SKM-1 treated with dmso at 0.1 percent for 144 hours (cell line): ENCODE measurements at regions not wholly inside any gene's neighbourhood (a gene's known extent, or its start where the extent isn't known, plus 50 kb on each side); places are given as distances from the start of the nearest gene placed in this dataset.
"Not testable (repeated sequence)": the region's sequence is repeated elsewhere in the genome, so short reads cannot be mapped to it uniquely, and the experiment has no call there.

Experiments
- DNase-seq: peaks from one replicate; lab custom pipeline; 2025; ENCODE audit not compliant: unreplicated experiment; lab: John Stamatoyannopoulos, UW

GRCh38 chr5:52255308-52255707 is 532.4 kb upstream of the ITGA1 start:
- DNase-seq, result no peak

DNA sequence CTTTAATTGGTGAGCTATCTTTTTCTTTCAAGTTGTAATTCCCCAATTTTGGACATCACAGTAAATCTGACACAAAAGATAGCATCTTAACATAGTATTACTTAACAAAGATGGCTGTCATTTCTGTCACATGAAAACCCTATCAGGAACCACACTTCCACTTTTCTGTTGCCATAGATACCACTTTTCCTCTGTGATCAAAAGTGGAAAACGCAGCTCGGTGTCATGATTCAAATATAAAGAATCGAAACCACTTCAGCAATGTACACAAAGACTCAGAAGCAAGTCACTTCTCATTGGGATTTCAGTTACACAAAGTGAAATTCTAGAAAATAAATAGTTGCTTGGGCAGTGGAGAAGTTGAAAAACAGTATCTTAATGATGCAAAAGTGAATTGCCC is 524.9 kb upstream of the ITGA1 start:
- DNase-seq, result no peak

DNA sequence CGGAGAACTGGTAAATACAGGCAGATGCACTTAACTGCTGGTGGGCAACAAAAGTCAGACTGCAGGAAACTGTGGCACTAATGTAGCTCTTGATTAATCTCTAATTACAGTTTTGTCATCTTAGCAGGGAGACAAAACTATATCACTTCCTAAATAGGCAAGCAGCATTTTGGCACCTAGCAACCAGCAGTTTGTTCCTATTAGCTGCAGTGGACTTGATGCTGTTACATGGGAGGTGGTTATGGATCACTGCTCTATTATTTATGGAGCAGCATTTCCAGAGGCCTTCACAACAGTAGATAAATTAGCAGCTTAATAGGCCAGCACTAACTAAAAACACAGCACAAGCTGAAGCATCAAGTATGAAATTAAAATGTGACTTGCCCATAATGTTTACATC is 518.3 kb upstream of the ITGA1 start:
- DNase-seq, result no peak

DNA sequence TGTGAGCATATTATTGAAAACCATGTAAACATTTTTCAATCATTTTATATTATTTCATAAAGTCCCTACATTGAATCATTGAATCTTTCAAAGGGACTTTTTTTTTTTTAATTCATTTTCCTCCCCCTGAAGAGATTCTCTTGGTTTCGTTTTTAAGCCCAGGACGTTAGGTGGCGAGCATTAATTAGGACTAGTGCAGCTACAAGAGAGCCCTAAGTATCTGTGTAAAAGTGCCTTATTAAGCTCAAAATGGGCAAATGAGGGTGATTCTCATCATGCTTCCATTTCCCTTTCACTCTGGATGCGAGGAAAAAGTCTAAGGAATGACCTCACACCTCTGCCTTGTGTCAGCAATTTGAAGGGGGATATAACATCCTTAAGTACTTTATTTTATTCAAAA is 517.9 kb upstream of the ITGA1 start:
- DNase-seq, result no peak

DNA sequence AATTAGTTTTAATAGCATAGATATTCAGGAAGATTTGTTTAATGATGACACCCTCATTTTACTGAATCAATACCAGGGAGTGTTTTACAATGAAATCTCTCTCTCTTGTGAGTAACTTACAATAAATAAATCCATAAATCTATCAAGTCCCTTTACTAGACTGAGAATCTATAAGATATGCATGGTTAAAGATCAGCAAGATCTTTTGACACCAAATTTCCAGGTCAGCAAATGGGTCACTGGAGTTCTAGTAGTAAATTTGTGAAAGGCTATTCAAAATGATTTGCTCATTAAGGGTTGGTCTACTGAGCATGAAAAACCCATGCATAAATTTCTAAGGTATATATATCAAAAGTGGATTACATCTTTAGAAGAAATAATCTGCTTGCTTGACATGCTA is 512.1 kb upstream of the ITGA1 start:
- no peak for DNase-seq

GRCh38 chr5:52277101-52277500 is 510.6 kb upstream of the ITGA1 start:
- no peak for DNase-seq

DNA sequence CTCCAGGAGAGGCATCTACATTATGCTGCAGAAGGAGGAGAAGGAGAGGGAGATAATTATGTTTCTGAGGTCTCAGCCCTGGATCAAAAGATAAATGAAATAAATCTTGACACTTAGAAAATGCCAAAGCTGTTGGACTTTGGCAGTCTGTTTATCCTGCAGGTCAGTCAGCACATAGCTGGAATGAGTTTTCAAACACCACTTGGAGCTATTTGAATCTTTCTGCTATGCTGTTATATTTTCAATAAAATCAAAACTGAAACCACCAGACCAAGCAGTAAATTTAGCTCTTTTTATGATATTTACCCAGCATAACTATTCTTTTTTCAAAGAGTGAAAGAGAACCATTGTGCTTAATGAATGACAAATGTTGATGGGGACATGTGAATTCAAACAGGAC is 505.1 kb upstream of the ITGA1 start:
- no peak for DNase-seq

DNA sequence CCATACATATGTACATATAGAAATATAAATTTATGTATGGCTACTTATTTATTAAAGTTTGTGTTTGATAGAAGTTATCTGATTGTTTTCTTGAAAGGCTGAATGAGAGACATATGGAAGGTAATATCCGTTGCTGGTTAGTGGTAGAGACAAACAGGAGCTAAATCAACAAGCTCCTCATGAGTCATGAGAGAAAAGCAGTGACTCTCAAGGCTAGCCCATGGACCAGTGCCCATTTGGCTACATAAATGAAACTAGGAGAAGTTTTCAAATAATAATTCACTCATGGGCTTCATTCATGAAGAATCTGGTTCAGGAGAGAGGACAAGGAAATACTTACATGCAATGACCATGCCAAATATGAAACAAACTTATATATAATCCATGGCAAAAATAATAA is 504.5 kb upstream of the ITGA1 start:
- no peak for DNase-seq

DNA sequence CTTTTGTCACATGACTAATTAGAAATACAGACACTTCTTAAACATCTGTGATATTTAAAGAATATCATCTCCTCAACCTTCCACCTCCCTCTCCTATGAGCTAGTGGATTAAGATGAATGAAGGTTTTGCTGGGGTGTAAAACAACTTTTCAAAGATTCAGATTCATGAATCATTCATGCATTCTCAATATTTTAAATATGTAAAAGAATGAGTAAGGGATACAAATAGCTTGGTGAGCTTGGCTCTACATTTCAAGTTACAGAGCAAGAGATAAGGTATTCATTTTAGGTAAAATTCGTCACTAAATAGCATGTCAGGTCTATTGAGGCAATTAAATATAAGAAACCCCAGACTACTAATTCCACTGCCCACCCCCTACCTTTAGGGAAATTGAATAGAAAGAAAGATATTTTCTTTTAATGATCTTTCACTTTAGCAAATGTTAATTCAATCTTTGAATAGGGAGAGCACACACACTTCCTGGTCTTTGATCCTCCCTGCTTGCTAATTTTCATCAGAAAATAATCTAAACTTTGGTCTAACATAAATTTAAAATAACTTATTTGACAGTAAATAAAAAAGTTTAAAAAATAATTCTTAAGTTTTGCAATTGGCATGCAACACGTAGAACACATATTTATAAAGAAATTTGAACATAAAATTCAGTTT is 486.9 kb upstream of the ITGA1 start:
- no peak for DNase-seq

GRCh38 chr5:52304816-52305215 is 482.9 kb upstream of the ITGA1 start:
- not testable (repeated sequence) for DNase-seq

- DNase-seq, result no peak
Observed at GRCh38 chr5:52328220-52328806, 459.4 kb upstream of the ITGA1 start.

GRCh38 chr5:52331725-52332124 is 456.0 kb upstream of the ITGA1 start:
- DNase-seq, result no peak

- DNase-seq, result no peak
Observed at GRCh38 chr5:52334367-52334766, 453.3 kb upstream of the ITGA1 start.

GRCh38 chr5:52339285-52339684 is 448.4 kb upstream of the ITGA1 start:
- DNase-seq, result no peak

GRCh38 chr5:52342361-52342760 is 445.4 kb upstream of the ITGA1 start:
- DNase-seq, result no peak

GRCh38 chr5:52356311-52356918 is 431.3 kb upstream of the ITGA1 start:
- DNase-seq, result no peak

DNA sequence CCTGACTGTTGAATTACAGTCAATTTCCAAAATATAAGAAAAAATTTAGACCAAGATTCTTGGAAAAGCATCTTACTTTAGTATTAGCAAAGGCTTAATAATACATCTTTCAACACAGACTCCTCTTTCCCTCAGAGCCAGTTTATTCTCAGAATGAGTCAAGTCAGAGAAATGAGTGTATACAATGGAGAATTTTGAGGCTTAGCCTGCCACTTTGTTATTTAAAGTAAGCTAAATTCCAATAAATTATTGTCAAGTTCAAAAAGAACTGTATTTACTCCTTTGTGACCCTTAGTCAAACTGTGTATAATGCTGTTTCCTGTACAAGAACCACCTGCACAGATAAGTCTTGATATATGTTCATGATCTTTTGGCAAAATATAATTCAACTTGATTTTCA is 428.5 kb upstream of the ITGA1 start:
- no peak for DNase-seq

GRCh38 chr5:52360985-52361384 is 426.7 kb upstream of the ITGA1 start:
- DNase-seq, result no peak

- no peak for DNase-seq
Observed at GRCh38 chr5:52374286-52374685, 413.4 kb upstream of the ITGA1 start.

DNA sequence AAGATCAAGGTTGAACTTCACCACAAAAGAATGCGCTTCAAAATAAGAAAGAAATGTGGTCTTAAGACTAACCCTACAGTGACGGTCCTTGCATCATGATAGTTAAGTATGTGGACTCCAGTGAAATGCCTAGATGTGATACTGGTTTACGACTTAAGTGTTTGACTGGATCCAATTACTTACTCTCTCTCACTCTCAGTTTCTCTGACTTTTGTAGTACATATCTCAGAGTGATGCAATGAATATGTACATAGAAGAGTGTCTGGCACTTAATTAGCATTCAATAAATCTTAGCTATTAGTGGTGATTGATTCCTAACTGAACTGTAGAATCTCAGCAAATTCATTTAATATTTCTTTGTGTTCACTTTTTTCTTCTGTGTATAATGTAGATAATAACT is 411.7 kb upstream of the ITGA1 start:
- DNase-seq, result no peak

DNA sequence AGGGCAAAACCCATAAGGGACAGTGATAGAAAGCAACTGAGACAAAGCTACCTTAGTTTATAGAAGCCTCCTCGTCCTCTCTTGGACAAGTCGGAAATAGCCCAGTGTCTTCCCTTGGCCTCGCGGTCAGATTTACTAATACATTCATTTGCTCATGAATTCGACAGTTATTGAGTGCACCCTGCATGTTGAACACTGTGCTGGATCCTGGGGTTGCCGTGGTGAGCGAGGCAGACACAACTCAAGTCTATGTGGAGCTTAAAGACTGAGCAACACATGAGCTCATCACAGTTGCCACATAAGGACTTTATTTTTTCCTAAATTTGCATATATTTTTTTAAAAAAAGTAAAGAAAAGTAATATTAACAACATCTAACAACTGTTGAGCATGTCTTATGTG is 411.1 kb upstream of the ITGA1 start:
- no peak for DNase-seq

DNA sequence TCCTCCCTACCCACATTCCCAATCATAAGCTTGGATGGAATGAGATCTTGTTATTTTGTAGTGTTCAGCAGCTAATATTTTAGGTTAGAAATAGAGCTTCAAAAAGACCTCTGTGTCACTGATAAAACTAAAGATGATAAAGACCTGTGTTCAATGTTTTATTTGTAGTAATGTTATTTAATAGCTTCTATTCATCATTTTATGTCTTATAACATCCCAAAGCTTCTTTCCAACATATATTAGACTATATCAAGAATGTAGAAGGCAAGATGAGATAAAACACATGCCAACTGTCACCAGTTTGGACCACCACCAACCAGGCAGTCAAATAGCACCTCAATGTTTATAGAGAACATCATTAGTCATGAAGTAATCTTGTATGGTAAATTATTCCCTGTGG is 409.5 kb upstream of the ITGA1 start:
- DNase-seq, result no peak

DNA sequence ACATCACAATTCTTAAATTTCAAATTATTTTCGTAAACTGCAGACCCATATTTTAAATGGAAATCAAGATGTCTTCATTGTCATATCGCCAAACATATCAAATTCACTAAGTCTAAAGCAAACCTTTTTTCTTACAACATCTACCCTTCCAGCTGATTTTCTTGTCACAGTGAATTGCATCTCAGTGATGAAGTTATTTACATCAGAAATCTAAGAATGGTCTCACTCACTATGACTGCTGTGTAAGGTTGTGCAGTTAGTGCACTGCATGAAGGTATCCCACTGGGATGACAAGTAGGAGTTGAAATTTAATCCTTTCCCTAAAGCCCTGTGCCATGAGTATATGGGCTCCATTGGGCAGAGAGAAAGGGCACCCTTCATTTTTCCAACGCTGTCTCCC is 399.4 kb upstream of the ITGA1 start:
- DNase-seq, result no peak
